Neural progenitor cell (in vitro differentiated cells): ENCODE measurements at regions not wholly inside any gene's neighbourhood (a gene's known extent, or its start where the extent isn't known, plus 50 kb on each side); places are given as distances from the start of the nearest gene placed in this dataset.

Experiments used
- EZH2 ChIP-seq: fragments of 200-600 bp; sonication (generic); IDR thresholded peaks from 2 replicates; pipeline ENCODE4 v1.6.1; 2017; ENCODE audit warnings: antibody characterized with exemption, mild to moderate bottlenecking, moderate library complexity
- EZH2phosphoT487 ChIP-seq: fragments of 200-600 bp; sonication (generic); IDR thresholded peaks from 2 replicates; pipeline ENCODE4 v1.6.1; 2017; ENCODE audit warnings: antibody characterized with exemption
- TF ChIP-seq, protein P1 (sequence below): fragments of 200-600 bp; sonication (generic); IDR thresholded peaks from 2 replicates; pipeline ENCODE4 v1.5.1; 2017; ENCODE audit warnings: antibody characterized with exemption, mild to moderate bottlenecking

DNA sequence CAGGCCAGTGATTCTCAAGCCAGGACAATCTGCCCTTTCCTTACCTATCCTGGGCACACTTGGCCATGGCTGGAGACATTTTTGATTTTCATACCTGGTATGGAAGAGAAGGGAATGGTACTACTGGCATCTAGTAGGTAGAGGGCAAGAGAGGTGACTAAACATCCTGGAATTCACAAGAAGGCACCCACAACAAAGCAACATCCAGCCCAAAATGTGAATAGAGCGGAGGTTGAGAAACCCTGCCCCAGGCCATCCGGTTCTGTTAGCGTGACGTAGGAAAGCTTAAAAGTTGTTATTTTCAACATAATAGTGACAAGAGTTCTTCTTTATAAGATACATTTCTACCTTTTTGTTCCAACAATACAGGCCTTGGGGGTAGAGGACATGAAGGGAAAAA lies 114.9 kb upstream of the ALX4 start:
- TF ChIP-seq, protein P1, sequence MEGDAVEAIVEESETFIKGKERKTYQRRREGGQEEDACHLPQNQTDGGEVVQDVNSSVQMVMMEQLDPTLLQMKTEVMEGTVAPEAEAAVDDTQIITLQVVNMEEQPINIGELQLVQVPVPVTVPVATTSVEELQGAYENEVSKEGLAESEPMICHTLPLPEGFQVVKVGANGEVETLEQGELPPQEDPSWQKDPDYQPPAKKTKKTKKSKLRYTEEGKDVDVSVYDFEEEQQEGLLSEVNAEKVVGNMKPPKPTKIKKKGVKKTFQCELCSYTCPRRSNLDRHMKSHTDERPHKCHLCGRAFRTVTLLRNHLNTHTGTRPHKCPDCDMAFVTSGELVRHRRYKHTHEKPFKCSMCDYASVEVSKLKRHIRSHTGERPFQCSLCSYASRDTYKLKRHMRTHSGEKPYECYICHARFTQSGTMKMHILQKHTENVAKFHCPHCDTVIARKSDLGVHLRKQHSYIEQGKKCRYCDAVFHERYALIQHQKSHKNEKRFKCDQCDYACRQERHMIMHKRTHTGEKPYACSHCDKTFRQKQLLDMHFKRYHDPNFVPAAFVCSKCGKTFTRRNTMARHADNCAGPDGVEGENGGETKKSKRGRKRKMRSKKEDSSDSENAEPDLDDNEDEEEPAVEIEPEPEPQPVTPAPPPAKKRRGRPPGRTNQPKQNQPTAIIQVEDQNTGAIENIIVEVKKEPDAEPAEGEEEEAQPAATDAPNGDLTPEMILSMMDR, result no peak
- TF ChIP-seq EZH2, result no peak
- no peak for TF ChIP-seq EZH2phosphoT487
